GM18502 (cell line): ENCODE measurements at regions not wholly inside any gene's neighbourhood (a gene's known extent, or its start where the extent isn't known, plus 50 kb on each side); places are given as distances from the start of the nearest gene placed in this dataset.

Experiments
- ATAC-seq: cut with Tn5 transposase; IDR thresholded peaks from one replicate; pipeline ENCODE4 v1.9.1; 2021; ENCODE audit warnings: mild to moderate bottlenecking; ENCODE audit not compliant: unreplicated experiment, poor library complexity

GRCh38 chr21:23245255-23245654 is 2247.0 kb downstream of the NCAM2 start:
- ATAC-seq: no peak

DNA sequence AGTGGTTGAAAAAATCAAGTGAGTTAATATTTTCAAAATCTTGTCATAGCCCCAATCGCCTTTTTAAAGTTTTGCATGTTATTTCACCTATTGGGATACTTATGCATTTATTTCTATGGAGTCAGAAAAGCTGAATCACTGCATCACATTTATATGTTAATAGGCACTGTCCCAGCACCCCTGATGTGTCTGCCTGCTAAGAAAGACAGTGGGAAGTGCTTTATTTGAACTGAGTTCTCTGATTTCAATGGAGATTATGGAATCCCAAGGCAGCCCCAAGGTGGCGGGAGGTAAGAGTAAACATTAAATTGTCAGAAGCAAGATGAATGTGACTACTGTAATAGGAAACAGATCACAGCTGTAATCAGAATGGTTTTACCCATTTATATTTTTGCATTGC is 2225.7 kb downstream of the NCAM2 start:
- ATAC-seq: no peak

- ATAC-seq: no peak
Measured at GRCh38 chr21:23218667-23219066, 2220.5 kb downstream of the NCAM2 start.

- ATAC-seq: no peak
Measured at GRCh38 chr21:23217597-23217996, 2219.4 kb downstream of the NCAM2 start.

GRCh38 chr21:23215261-23215660 is 2217.1 kb downstream of the NCAM2 start:
- ATAC-seq: no peak
